K562 (cell line): ENCODE measurements at regions not wholly inside any gene's neighbourhood (a gene's known extent, or its start where the extent isn't known, plus 50 kb on each side); places are given as distances from the start of the nearest gene placed in this dataset.

Experiments
- FOXJ2 ChIP-seq: fragments of 200-800 bp; sonication (Bioruptor generic); IDR thresholded peaks from 2 replicates; pipeline ENCODE4 v1.6.1; 2016; ENCODE audit warnings: missing genetic modification characterization, missing compliant biosample characterization
- IRF1 ChIP-seq: sonication (generic); formaldehyde crosslinking; IDR thresholded peaks from 2 replicates; pipeline ENCODE4 v1.8.0; 2022; ENCODE audit warnings: missing genetic modification reagents, mild to moderate bottlenecking, borderline replicate concordance
- JUND ChIP-seq, 2 experiments: IDR thresholded peaks; 2 replicates in 1 of 2; 3 replicates in 1 of 2; pipeline ENCODE4 v1.6.1; 2011; ENCODE audit warnings: borderline replicate concordance in 2 of 2, low read depth in 2 of 2, low read length in 2 of 2, improper control_type of control experiment in 1 of 2, missing biosample characterization in 1 of 2, missing genetic modification characterization in 1 of 2, missing genetic modification reagents in 1 of 2
- KAT7 ChIP-seq: sonication (generic); formaldehyde crosslinking; IDR thresholded peaks from 2 replicates; pipeline ENCODE4 v1.8.0; 2022; ENCODE audit warnings: missing genetic modification reagents, mild to moderate bottlenecking, borderline replicate concordance
- MAFG ChIP-seq: fragments of 450-650 bp; conservative IDR thresholded peaks from 2 replicates; pipeline ENCODE4 v1.6.1; 2016; ENCODE audit warnings: missing genetic modification characterization, missing compliant biosample characterization
- MCM3 ChIP-seq: fragments of 450-650 bp; IDR thresholded peaks from 2 replicates; pipeline ENCODE4 v1.6.1; 2016
- MGA ChIP-seq: fragments of 450-650 bp; IDR thresholded peaks from 2 replicates; pipeline ENCODE4 v1.6.1; 2016; ENCODE audit warnings: mild to moderate bottlenecking, moderate library complexity
- MLX ChIP-seq, 2 experiments: fragments of 450-650 bp in 1 of 2; sonication (generic) in 1 of 2; formaldehyde crosslinking; conservative IDR thresholded peaks; 2 replicates each; pipeline versions ENCODE4 v1.4.0 to v1.8.1; 2020 to 2022; ENCODE audit warnings: mild to moderate bottlenecking in 1 of 2, missing genetic modification reagents in 1 of 2
- MTA2 ChIP-seq: fragments of 450-650 bp; IDR thresholded peaks from 2 replicates; pipeline ENCODE4 v1.6.1; 2016; ENCODE audit warnings: low read depth
- PKNOX1 ChIP-seq: fragments of 450-650 bp; IDR thresholded peaks from 2 replicates; pipeline ENCODE4 v1.6.1; 2016
- RBM25 ChIP-seq: fragments of 200-400 bp; formaldehyde crosslinking; IDR thresholded peaks from 2 replicates; pipeline ENCODE4 v1.6.1; 2018; ENCODE audit warnings: low read length, low read depth, moderate library complexity; ENCODE audit not compliant: severe bottlenecking
- ZNF41 ChIP-seq: fragments of 250-450 bp; sonication (Bioruptor Pico); conservative IDR thresholded peaks from 2 replicates; pipeline ENCODE4 v1.4.0; 2020; ENCODE audit warnings: mild to moderate bottlenecking

- TF ChIP-seq MGA (no peak), MAFG (tag) (peak; percentile 30; the same call in 1 of the 2 replicates), MTA2 (no peak), RBM25 (no peak), PKNOX1 (no peak), JUND (IDR thresholded peaks at IDR 0.05; ENCODE audit: borderline replicate concordance, low read depth, low read length) (no peak), JUND (tag; IDR thresholded peaks at IDR 0.05; ENCODE audit: borderline replicate concordance, low read depth, low read length) (no peak), IRF1 (CRISPR knock-in tag) (no peak), ZNF41 (no peak), KAT7 (no peak), MLX (CRISPR knock-in tag; conservative IDR thresholded peaks at IDR 0.05) (no peak), MCM3 (no peak), FOXJ2 (peak; percentile 75)
These were observed 133.1 kb upstream of the PRDM1 start (continued) for GRCh38 chr6:105952772-105953690.
